ENCODE measurements at regions not wholly inside any gene's neighbourhood (a gene's known extent, or its start where the extent isn't known, plus 50 kb on each side); places are given as distances from the start of the nearest gene placed in this dataset.

GRCh38 chr20:22807646-22808244 is 223.4 kb upstream of the FOXA2 start:
- intact Hi-C loops (cut with micrococcal nuclease; ENCODE audit: unreplicated experiment) (no loop called here), in situ Hi-C loops (cut with MboI) (no loop called here)
- ChIA-PET SMC1A (ENCODE audit: uncharacterized antibody, unreplicated experiment) (interaction anchor here (0.6 kb wide), 1 partner anchor 310 kb away, joined by 4 read pairs; no protein-coding TSS in a partner anchor), RAD21 (ENCODE audit: unreplicated experiment) (no interaction called here), CTCF (no interaction called here), POLR2A (no interaction called here)
- Histone ChIP-seq H3K27ac (ENCODE audit: control insufficient read depth, insufficient read depth) (no peak overlapping the region), H3K9ac (ENCODE audit: control insufficient read depth, insufficient read depth, low read length) (no peak overlapping the region), H3K36me3 (ENCODE audit: control insufficient read depth in 2 of 2, insufficient read depth in 2 of 2, low read length in 1 of 2) (no peaks in the 10 kb centered on the region), H3K4me2 (ENCODE audit: control insufficient read depth, insufficient read depth) (no peak overlapping the region), H3K4me3 (no peak overlapping the region), H2AFZ (ENCODE audit: control insufficient read depth, low read depth, low read length) (no peak overlapping the region), H3K4me1 (ENCODE audit: control insufficient read depth, insufficient read depth, low read length) (no peaks in the 10 kb centered on the region), H4K20me1 (ENCODE audit: control insufficient read depth, insufficient read depth) (no peaks in the 10 kb centered on the region), H3K9me3 (replicated peaks; ENCODE audit: control insufficient read depth, insufficient read depth, low read length) (no peaks in the 10 kb centered on the region), H3K79me2 (ENCODE audit: control insufficient read depth, insufficient read depth, low read length) (no peaks in the 10 kb centered on the region), H3K27me3 (replicated peaks in 1 of 2; ENCODE audit: control insufficient read depth in 2 of 2, insufficient read depth in 2 of 2, low read length in 1 of 2) (0 out of 4 replicates have a peak, but pooled peaks cover 0 to 3% of the 10 kb centered on the region in 2 experiments)
- TF ChIP-seq ASH2L (IDR thresholded peaks at IDR 0.05; ENCODE audit: borderline replicate concordance, low read depth), result no peak
- TF ChIP-seq NFYB (IDR thresholded peaks at IDR 0.05; ENCODE audit: insufficient read depth, low read depth, low read length), result 0 out of 2 replicates have a peak, but pooled peaks have one; percentile 37
- DNase-seq (ENCODE audit: low read depth, low spot score) (no peak), FAIRE-seq (no peak), ATAC-seq (no peak)
- WGBS (ENCODE audit: insufficient coverage, insufficient replicate concordance, low lambda C conversion rate, missing lambda C conversion rate), result 40% methylated on average over 6 of the region's 6 CpGs
- no TSS peak for BruUV-seq (replicated peaks)

GRCh38 chr20:22808628-22809027 is 224.3 kb upstream of the FOXA2 start:
- 0 out of 4 replicates have a peak, but pooled peaks cover 0 to 3% of the 10 kb centered on the region in 2 experiments for H3K27me3 ChIP-seq (replicated peaks in 1 of 2; ENCODE audit: control insufficient read depth in 2 of 2, insufficient read depth in 2 of 2, low read length in 1 of 2)
- ChIA-PET CTCF (no interaction called here), POLR2A (no interaction called here), SMC1A (ENCODE audit: uncharacterized antibody, unreplicated experiment) (interaction anchor here (0.6 kb wide), 1 partner anchor 311 kb away, joined by 4 read pairs; no protein-coding TSS in a partner anchor), RAD21 (ENCODE audit: unreplicated experiment) (no interaction called here)
- no peaks in the 10 kb centered on the region for H3K79me2 ChIP-seq (ENCODE audit: control insufficient read depth, insufficient read depth, low read length)
- no TSS peak for BruUV-seq (replicated peaks)
- no peaks in the 10 kb centered on the region for H3K9me3 ChIP-seq (replicated peaks; ENCODE audit: control insufficient read depth, insufficient read depth, low read length)
- intact Hi-C loops (cut with micrococcal nuclease; ENCODE audit: unreplicated experiment) (no loop called here), in situ Hi-C loops (cut with MboI) (no loop called here)
- ATAC-seq (no peak), DNase-seq (ENCODE audit: low read depth, low spot score) (no peak), FAIRE-seq (no peak)
- no peak overlapping the region for H3K9ac ChIP-seq (ENCODE audit: control insufficient read depth, insufficient read depth, low read length)
- H3K4me1 ChIP-seq (ENCODE audit: control insufficient read depth, insufficient read depth, low read length), result no peaks in the 10 kb centered on the region
- H3K36me3 ChIP-seq (ENCODE audit: control insufficient read depth in 2 of 2, insufficient read depth in 2 of 2, low read length in 1 of 2), result no peaks in the 10 kb centered on the region
- H4K20me1 ChIP-seq (ENCODE audit: control insufficient read depth, insufficient read depth), result no peaks in the 10 kb centered on the region
- no peak overlapping the region for H3K27ac ChIP-seq (ENCODE audit: control insufficient read depth, insufficient read depth)
- no peak overlapping the region for H3K4me2 ChIP-seq (ENCODE audit: control insufficient read depth, insufficient read depth)
- H2AFZ ChIP-seq (ENCODE audit: control insufficient read depth, low read depth, low read length), result no peak overlapping the region
- no peak overlapping the region for H3K4me3 ChIP-seq
- 44% methylated on average over 2 of the region's 2 CpGs for WGBS (ENCODE audit: insufficient coverage, insufficient replicate concordance, low lambda C conversion rate, missing lambda C conversion rate)
- no peak for TF ChIP-seq BCLAF1 (IDR thresholded peaks at IDR 0.05)
- TF ChIP-seq ELK1 (IDR thresholded peaks at IDR 0.05; ENCODE audit: low read depth, low read length), result no peak
- no peak for TF ChIP-seq ZNF687 (IDR thresholded peaks at IDR 0.05)
- no peak for TF ChIP-seq PAX5 (IDR thresholded peaks at IDR 0.05; ENCODE audit: borderline replicate concordance, low read depth, low read length)
- TF ChIP-seq EP300 (IDR thresholded peaks at IDR 0.05; ENCODE audit: borderline replicate concordance in 1 of 2, control insufficient read depth in 1 of 2, low read depth in 2 of 2, low read length in 2 of 2), result no peak
- no peak for TF ChIP-seq BACH1 (IDR thresholded peaks at IDR 0.05; ENCODE audit: borderline replicate concordance)

All from GM12878 (cell line).